RWPE2 (cell line): ENCODE measurements at regions not wholly inside any gene's neighbourhood (a gene's known extent, or its start where the extent isn't known, plus 50 kb on each side); places are given as distances from the start of the nearest gene placed in this dataset.
"Not testable (repeated sequence)": the region's sequence is repeated elsewhere in the genome, so short reads cannot be mapped to it uniquely, and the experiment has no call there.

Experiments used
- ATAC-seq: fragments of 200-7000 bp; cut with Tn5 transposase; 3 replicates; pipeline ENCODE4 v1.9.1; 2021; ENCODE audit warnings: low read depth
- DNase-seq: peaks from one replicate; pipeline ENCODE4 v3.0.0-alpha.2; 2020; ENCODE audit warnings: low spot score
- H3K27ac ChIP-seq: fragments of 450-650 bp; 2 replicates; pipeline ENCODE4 v1.5.1; 2017; ENCODE audit warnings: mild to moderate bottlenecking; ENCODE audit not compliant: poor library complexity, severe bottlenecking
- H3K27me3 ChIP-seq: fragments of 250-450 bp; sonication (Bioruptor Pico); 2 replicates; pipeline ENCODE4 v1.5.1; 2021; ENCODE audit warnings: mild to moderate bottlenecking, moderate library complexity; ENCODE audit not compliant: insufficient read depth, poor library complexity, severe bottlenecking
- H3K36me3 ChIP-seq: fragments of 250-450 bp; sonication (Bioruptor Pico); 2 replicates; pipeline ENCODE4 v1.5.1; 2020; ENCODE audit warnings: low read depth, mild to moderate bottlenecking, moderate library complexity
- H3K4me1 ChIP-seq: fragments of 250-450 bp; sonication (Bioruptor Pico); 2 replicates; pipeline ENCODE4 v1.5.1; 2021; ENCODE audit warnings: mild to moderate bottlenecking, moderate library complexity; ENCODE audit not compliant: insufficient read depth, poor library complexity, severe bottlenecking
- H3K4me3 ChIP-seq: fragments of 250-450 bp; sonication (Bioruptor Pico); 2 replicates; pipeline ENCODE4 v1.5.1; 2021; ENCODE audit warnings: mild to moderate bottlenecking, moderate library complexity; ENCODE audit not compliant: severe bottlenecking
- H3K9me3 ChIP-seq: fragments of 250-450 bp; sonication (Bioruptor Pico); 2 replicates; pipeline ENCODE4 v1.5.1; 2021; ENCODE audit warnings: mild to moderate bottlenecking, moderate library complexity; ENCODE audit not compliant: severe bottlenecking
- TF ChIP-seq, protein P1 (sequence below): fragments of 450-650 bp; IDR thresholded peaks from one replicate; pipeline ENCODE4 v1.5.1; 2017; ENCODE audit warnings: mild to moderate bottlenecking, moderate library complexity; ENCODE audit not compliant: poor library complexity, severe bottlenecking

DNA sequence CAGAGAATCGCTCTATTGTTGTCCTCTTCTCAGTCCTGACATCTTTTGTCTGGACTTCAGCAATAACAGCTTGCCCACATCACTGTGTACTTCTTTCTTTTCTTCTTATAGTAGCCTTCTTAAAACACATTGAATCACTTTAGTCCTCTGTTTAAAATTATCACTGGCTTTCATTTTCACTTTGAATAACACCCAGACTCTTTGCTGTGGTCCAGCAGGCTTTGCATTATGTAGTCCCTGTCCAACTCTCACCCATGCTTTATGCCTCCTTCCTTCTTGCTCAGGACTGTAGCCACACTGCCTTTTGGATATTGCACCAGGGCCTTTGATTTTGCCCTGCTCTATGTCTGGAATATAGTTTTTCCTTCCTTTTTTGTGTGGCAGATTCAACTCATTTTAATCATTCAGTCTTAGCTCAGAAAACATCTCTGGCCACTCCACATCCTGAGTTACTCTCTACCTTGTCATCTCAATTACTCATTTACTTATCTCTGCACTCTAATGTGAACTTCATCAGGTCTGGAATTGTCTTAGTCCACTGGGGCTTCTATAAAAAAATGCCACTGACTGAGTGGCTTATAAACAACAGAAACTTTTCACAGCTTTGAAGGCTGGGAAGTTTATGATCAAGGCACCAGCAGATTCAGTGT, 168.2 kb downstream of the C4orf33 start:
- H3K4me3 ChIP-seq = no peak overlapping the region
- TF ChIP-seq, protein P1, sequence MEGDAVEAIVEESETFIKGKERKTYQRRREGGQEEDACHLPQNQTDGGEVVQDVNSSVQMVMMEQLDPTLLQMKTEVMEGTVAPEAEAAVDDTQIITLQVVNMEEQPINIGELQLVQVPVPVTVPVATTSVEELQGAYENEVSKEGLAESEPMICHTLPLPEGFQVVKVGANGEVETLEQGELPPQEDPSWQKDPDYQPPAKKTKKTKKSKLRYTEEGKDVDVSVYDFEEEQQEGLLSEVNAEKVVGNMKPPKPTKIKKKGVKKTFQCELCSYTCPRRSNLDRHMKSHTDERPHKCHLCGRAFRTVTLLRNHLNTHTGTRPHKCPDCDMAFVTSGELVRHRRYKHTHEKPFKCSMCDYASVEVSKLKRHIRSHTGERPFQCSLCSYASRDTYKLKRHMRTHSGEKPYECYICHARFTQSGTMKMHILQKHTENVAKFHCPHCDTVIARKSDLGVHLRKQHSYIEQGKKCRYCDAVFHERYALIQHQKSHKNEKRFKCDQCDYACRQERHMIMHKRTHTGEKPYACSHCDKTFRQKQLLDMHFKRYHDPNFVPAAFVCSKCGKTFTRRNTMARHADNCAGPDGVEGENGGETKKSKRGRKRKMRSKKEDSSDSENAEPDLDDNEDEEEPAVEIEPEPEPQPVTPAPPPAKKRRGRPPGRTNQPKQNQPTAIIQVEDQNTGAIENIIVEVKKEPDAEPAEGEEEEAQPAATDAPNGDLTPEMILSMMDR = no peak
- DNase-seq (no peak), ATAC-seq (peak; percentile 33; the same call in 2 of the 3 replicates)
- peaks cover 4% of the 10 kb centered on the region for H3K27me3 ChIP-seq
- no peaks in the 10 kb centered on the region for H3K9me3 ChIP-seq
- H3K36me3 ChIP-seq = no peaks in the 10 kb centered on the region
- H3K4me1 ChIP-seq = no peaks in the 10 kb centered on the region
- no peak overlapping the region for H3K27ac ChIP-seq

DNA sequence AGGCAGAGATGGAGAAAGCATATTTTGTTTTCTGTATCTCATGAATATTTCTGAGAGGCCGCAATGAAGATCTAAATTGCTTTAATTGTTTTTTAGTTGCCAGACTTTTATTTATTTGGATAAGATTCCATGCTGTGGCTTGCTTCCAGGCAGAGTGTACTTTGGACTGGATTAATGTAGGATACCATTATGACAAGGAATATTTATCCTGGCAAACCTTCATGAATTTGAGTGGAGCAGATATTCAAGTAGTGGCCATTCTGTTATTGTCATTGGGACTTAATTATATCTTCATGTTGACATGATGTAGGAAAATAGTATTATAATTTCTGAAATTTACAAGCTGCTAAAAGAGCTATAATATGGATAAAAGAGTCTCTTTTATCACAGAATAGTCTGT, 182.9 kb downstream of the C4orf33 start:
- ATAC-seq (no peak), DNase-seq (no peak)
- Histone ChIP-seq H3K27ac (no peak overlapping the region), H3K36me3 (no peaks in the 10 kb centered on the region), H3K27me3 (no peaks in the 10 kb centered on the region), H3K4me3 (no peak overlapping the region), H3K9me3 (no peaks in the 10 kb centered on the region), H3K4me1 (no peaks in the 10 kb centered on the region)
- TF ChIP-seq, protein P1 = no peak

DNA sequence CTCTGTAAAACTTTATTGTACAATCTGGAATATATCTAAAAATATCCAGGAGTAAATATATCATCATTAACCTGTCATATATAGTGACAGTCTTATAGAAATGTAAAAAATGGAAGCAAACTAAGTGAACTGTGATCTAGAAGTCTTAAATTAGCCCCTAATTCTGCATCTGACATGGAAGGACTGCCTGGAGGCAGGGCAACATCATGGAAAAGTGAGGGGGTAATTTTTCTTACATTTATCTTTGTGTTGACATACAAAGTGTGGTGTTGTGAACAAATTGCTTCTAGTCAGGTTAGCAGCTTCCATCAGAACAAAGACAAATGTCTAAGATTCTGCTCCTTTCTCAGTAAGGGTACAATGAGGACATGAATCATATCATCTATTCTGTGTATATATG, 186.3 kb downstream of the C4orf33 start:
- Histone ChIP-seq H3K27me3 (no peaks in the 10 kb centered on the region), H3K27ac (no peak overlapping the region), H3K4me1 (no peaks in the 10 kb centered on the region), H3K4me3 (no peak overlapping the region), H3K9me3 (no peaks in the 10 kb centered on the region), H3K36me3 (no peaks in the 10 kb centered on the region)
- TF ChIP-seq, protein P1 = no peak
- DNase-seq = no peak
- no peak for ATAC-seq

DNA sequence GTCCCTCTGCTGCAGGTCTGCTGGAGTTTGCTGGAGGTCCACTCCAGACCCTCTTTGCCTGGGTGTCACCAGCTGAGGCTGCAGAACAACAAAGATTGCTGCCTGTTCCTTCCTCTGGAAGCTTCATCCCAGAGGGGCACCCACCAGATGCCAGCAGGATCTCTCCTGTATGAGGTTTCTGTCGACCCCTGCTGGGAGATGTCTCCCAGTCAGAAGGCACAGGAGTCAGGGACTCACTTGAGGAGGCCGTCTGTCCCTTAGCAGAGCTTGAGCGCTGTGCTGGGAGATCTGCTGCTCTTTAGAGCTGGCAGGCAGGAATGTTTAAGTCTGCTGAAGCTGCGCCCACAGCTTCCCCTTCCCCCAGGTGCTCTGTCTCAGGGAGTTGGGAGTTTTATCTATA, 196.2 kb downstream of the C4orf33 start:
- H3K27me3 ChIP-seq, H3K36me3 ChIP-seq, H3K9me3 ChIP-seq, DNase-seq, H3K4me1 ChIP-seq, H3K27ac ChIP-seq, H3K4me3 ChIP-seq, ATAC-seq: not testable (repeated sequence)

DNA sequence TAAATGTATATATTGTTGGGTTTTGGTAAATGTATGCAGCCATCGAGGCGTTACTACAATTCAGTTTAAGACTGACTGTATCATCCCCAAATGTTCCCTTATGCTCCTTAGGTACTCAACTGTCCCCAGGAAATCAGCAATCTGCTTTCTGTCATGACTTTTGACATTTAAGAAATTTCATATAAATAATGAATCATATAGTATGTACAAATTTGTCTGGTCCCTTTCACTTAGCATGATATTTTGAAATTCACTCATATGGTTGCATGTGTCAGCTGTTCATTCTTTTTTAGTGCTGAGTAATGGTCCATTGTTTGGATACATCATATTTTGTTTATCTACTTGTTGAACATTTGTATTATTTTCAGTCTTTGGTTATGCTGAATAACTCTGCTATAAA, 218.8 kb downstream of the C4orf33 start:
- no peaks in the 10 kb centered on the region for H3K9me3 ChIP-seq

More for the DNA sequence above, 218.8 kb downstream of the C4orf33 start:
- ATAC-seq = no peak
- no peaks in the 10 kb centered on the region for H3K27me3 ChIP-seq
- no peak for DNase-seq
- H3K27ac ChIP-seq = no peak overlapping the region
- TF ChIP-seq, protein P1 = no peak
- H3K4me1 ChIP-seq = no peaks in the 10 kb centered on the region
- H3K4me3 ChIP-seq = no peak overlapping the region
- H3K36me3 ChIP-seq = no peaks in the 10 kb centered on the region
